Left ventricle myocardium superior (tissue), 1 donor: ENCODE measurements at regions not wholly inside any gene's neighbourhood (a gene's known extent, or its start where the extent isn't known, plus 50 kb on each side); places are given as distances from the start of the nearest gene placed in this dataset.
"Not testable (repeated sequence)": the region's sequence is repeated elsewhere in the genome, so short reads cannot be mapped to it uniquely, and the experiment has no call there.

Source experiments
- ATAC-seq: fragments of 200-7000 bp; cut with Tn5 transposase; one replicate; pipeline ENCODE4 v1.9.1; 2020; ENCODE audit warnings: mild to moderate bottlenecking, moderate library complexity
- DNase-seq: peaks from one replicate; pipeline ENCODE4 v3.0.0-alpha.2; 2020
- intact Hi-C: fragments of 100-400 bp; cut with micrococcal nuclease; formaldehyde crosslinking; loops from one replicate; pipeline ENCODE4 v1.11.0; 2022
- donor health status: DM: no; HTN: yes; CAD: no; lungs with severe emphysema.

GRCh38 chr5:3147405-3147804 lies 395.9 kb upstream of the IRX2 start:
- intact Hi-C loops, DNase-seq, ATAC-seq: not testable (repeated sequence)

- ATAC-seq, result no peak
- intact Hi-C loops, result no loop called here
- no peak for DNase-seq
Observed at GRCh38 chr5:3145641-3146040, 394.2 kb upstream of the IRX2 start.

GRCh38 chr5:3143382-3143781 lies 391.9 kb upstream of the IRX2 start:
- no peak for DNase-seq
- no peak for ATAC-seq
- intact Hi-C loops, result no loop called here

- no peak for DNase-seq
- intact Hi-C loops, result no loop called here
- no peak for ATAC-seq
Observed at GRCh38 chr5:3142261-3143027, 391.0 kb upstream of the IRX2 start.

- intact Hi-C loops, result no loop called here
- ATAC-seq (no peak), DNase-seq (no peak)
Observed at GRCh38 chr5:3140117-3140516, 388.6 kb upstream of the IRX2 start.

- intact Hi-C loops, result no loop called here
- ATAC-seq (no peak), DNase-seq (no peak)
Observed at GRCh38 chr5:3139499-3139931, 388.0 kb upstream of the IRX2 start.

GRCh38 chr5:3131161-3131560 lies 379.7 kb upstream of the IRX2 start:
- intact Hi-C loops, result no loop called here
- no peak for DNase-seq
- no peak for ATAC-seq

GRCh38 chr5:3129252-3129651 lies 377.8 kb upstream of the IRX2 start:
- no peak for DNase-seq
- ATAC-seq, result no peak
- intact Hi-C loops, result no loop called here

GRCh38 chr5:3127423-3127911 lies 376.0 kb upstream of the IRX2 start:
- no peak for ATAC-seq
- intact Hi-C loops, result no loop called here
- no peak for DNase-seq

- no peak for DNase-seq
- intact Hi-C loops, result no loop called here
Observed at GRCh38 chr5:3126639-3127038, 375.2 kb upstream of the IRX2 start.

GRCh38 chr5:3124410-3124809 lies 372.9 kb upstream of the IRX2 start:
- intact Hi-C loops, result no loop called here
- ATAC-seq, result no peak
- no peak for DNase-seq

More at GRCh38 chr5:3126639-3127038, 375.2 kb upstream of the IRX2 start:
- no peak for ATAC-seq

GRCh38 chr5:3123763-3124157 lies 372.3 kb upstream of the IRX2 start:
- ATAC-seq (no peak), DNase-seq (no peak)

GRCh38 chr5:3122985-3123762 lies 371.7 kb upstream of the IRX2 start:
- intact Hi-C loops, result no loop called here
- ATAC-seq, result no peak

More at GRCh38 chr5:3123763-3124157, 372.3 kb upstream of the IRX2 start:
- intact Hi-C loops, result no loop called here

GRCh38 chr5:3122216-3122615 lies 370.7 kb upstream of the IRX2 start:
- intact Hi-C loops, result no loop called here
- DNase-seq, result no peak
- ATAC-seq, result no peak

More at GRCh38 chr5:3122985-3123762, 371.7 kb upstream of the IRX2 start:
- DNase-seq, result no peak

- ATAC-seq (no peak), DNase-seq (no peak)
- intact Hi-C loops, result no loop called here
Observed at GRCh38 chr5:3121813-3122212, 370.3 kb upstream of the IRX2 start.

GRCh38 chr5:3120028-3120427 lies 368.6 kb upstream of the IRX2 start:
- DNase-seq, result no peak
- intact Hi-C loops, result no loop called here
- ATAC-seq, result no peak

GRCh38 chr5:3119435-3119834 lies 368.0 kb upstream of the IRX2 start:
- intact Hi-C loops, result no loop called here
- ATAC-seq, result no peak
- no peak for DNase-seq

GRCh38 chr5:3118340-3118739 lies 366.9 kb upstream of the IRX2 start:
- no peak for ATAC-seq
- intact Hi-C loops, result no loop called here
- DNase-seq, result no peak

GRCh38 chr5:3116366-3116765 lies 364.9 kb upstream of the IRX2 start:
- intact Hi-C loops, result no loop called here
- no peak for ATAC-seq
- DNase-seq, result no peak

- intact Hi-C loops, result no loop called here
- ATAC-seq, result no peak
- no peak for DNase-seq
Observed at GRCh38 chr5:3114467-3114866, 363.0 kb upstream of the IRX2 start.
